Activated naive CD8-positive, alpha-beta T cell treated with anti-CD3 and anti-CD28 coated beads, Interleukin-2, amount 10 ng/mL, durations not matched to agents 7 days and 5 days (primary cell): ENCODE measurements at regions not wholly inside any gene's neighbourhood (a gene's known extent, or its start where the extent isn't known, plus 50 kb on each side); places are given as distances from the start of the nearest gene placed in this dataset.

ENCODE experiments used
- ATAC-seq: fragments of 150-1000 bp; cut with Tn5 transposase; one replicate; pipeline ENCODE4 v1.10.0; 2021; ENCODE audit warnings: low read depth, moderate library complexity
- POLR2A ChIA-PET: fragments of 350-600 bp; sonication (Branson Sonifier 250); formaldehyde crosslinking; loops from one replicate; lab custom pipeline; 2021; ENCODE audit warnings: antibody characterized with exemption; lab: Charles Lee
- DNase-seq: peaks from one replicate; pipeline ENCODE4 v3.0.0; 2021
- H3K27ac Mint-ChIP-seq: one replicate; pipeline ENCODE4 v1.8.0; 2022; ENCODE audit warnings: mild to moderate bottlenecking, mixed read lengths
- H3K27me3 Mint-ChIP-seq: one replicate; pipeline ENCODE4 v1.8.0; 2022; ENCODE audit warnings: mild to moderate bottlenecking, moderate library complexity, mixed read lengths
- H3K36me3 Mint-ChIP-seq: one replicate; pipeline ENCODE4 v1.8.0; 2021; ENCODE audit warnings: mild to moderate bottlenecking, mixed read lengths
- H3K4me1 Mint-ChIP-seq: one replicate; pipeline ENCODE4 v1.8.0; 2021; ENCODE audit warnings: mixed read lengths
- H3K4me3 Mint-ChIP-seq: one replicate; pipeline ENCODE4 v1.8.0; 2022; ENCODE audit warnings: mild to moderate bottlenecking, moderate library complexity, mixed read lengths
- H3K9me3 Mint-ChIP-seq: one replicate; pipeline ENCODE4 v1.8.0; 2021; ENCODE audit warnings: mixed read lengths

GRCh38 chr3:41143421-41144031 lies 55.8 kb upstream of the CTNNB1 start:
- H3K36me3 Mint-ChIP-seq: no peaks in the 10 kb centered on the region
- ATAC-seq (no peak), DNase-seq (no peak)
- peaks cover 7% of the 10 kb centered on the region for H3K9me3 Mint-ChIP-seq
- no peak overlapping the region for H3K4me3 Mint-ChIP-seq
- no peaks in the 10 kb centered on the region for H3K4me1 Mint-ChIP-seq
- H3K27ac Mint-ChIP-seq: no peak overlapping the region
- peaks cover 24% of the 10 kb centered on the region for H3K27me3 Mint-ChIP-seq
- POLR2A ChIA-PET: no interaction called here

GRCh38 chr3:41144631-41145030 lies 54.7 kb upstream of the CTNNB1 start:
- Mint-ChIP-seq H3K9me3 (peaks cover 7% of the 10 kb centered on the region), H3K27me3 (peaks cover 24% of the 10 kb centered on the region), H3K4me1 (no peaks in the 10 kb centered on the region), H3K27ac (no peak overlapping the region), H3K4me3 (no peak overlapping the region), H3K36me3 (no peaks in the 10 kb centered on the region)
- no peak for ATAC-seq
- POLR2A ChIA-PET: no interaction called here
- DNase-seq: no peak

- Mint-ChIP-seq H3K36me3 (no peaks in the 10 kb centered on the region), H3K4me3 (no peak overlapping the region), H3K27ac (no peak overlapping the region), H3K9me3 (peaks cover 7% of the 10 kb centered on the region), H3K27me3 (peaks cover 15% of the 10 kb centered on the region), H3K4me1 (no peaks in the 10 kb centered on the region)
- ATAC-seq (no peak), DNase-seq (no peak)
- POLR2A ChIA-PET: no interaction called here
Observed at GRCh38 chr3:41148478-41148877, 50.8 kb upstream of the CTNNB1 start.

GRCh38 chr3:41148901-41149300 lies 50.4 kb upstream of the CTNNB1 start:
- Mint-ChIP-seq H3K9me3 (peaks cover 7% of the 10 kb centered on the region), H3K4me1 (no peaks in the 10 kb centered on the region), H3K27me3 (peaks cover 14% of the 10 kb centered on the region), H3K4me3 (no peak overlapping the region), H3K27ac (no peak overlapping the region), H3K36me3 (no peaks in the 10 kb centered on the region)
- POLR2A ChIA-PET: no interaction called here
- ATAC-seq (no peak), DNase-seq (no peak)
